Glomerular visceral epithelial cell (primary cell): ENCODE measurements at regions not wholly inside any gene's neighbourhood (a gene's known extent, or its start where the extent isn't known, plus 50 kb on each side); places are given as distances from the start of the nearest gene placed in this dataset.
"Not testable (repeated sequence)": the region's sequence is repeated elsewhere in the genome, so short reads cannot be mapped to it uniquely, and the experiment has no call there.

ENCODE experiments used
- DNase-seq: peaks from one replicate; pipeline ENCODE4 v3.0.0-alpha.2; 2016; ENCODE audit errors: extremely low spot score

- DNase-seq, result no peak
These were observed 1430.1 kb upstream of the SEL1L start for GRCh38 chr14:82963756-82964155.

- no peak for DNase-seq
These were observed 1454.0 kb upstream of the SEL1L start for GRCh38 chr14:82987502-82988124.

GRCh38 chr14:82994547-82994946 lies 1460.9 kb upstream of the SEL1L start:
- DNase-seq, result not testable (repeated sequence)

- DNase-seq, result no peak
These were observed 1466.1 kb upstream of the SEL1L start for GRCh38 chr14:82999802-83000201.

GRCh38 chr14:83004456-83005006 lies 1470.9 kb upstream of the SEL1L start:
- no peak for DNase-seq

GRCh38 chr14:83006121-83006670 lies 1472.5 kb upstream of the SEL1L start:
- DNase-seq, result no peak

- not testable (repeated sequence) for DNase-seq
These were observed 1473.4 kb upstream of the SEL1L start for GRCh38 chr14:83007052-83007451.

GRCh38 chr14:83007641-83008225 lies 1474.1 kb upstream of the SEL1L start:
- no peak for DNase-seq

GRCh38 chr14:83017296-83017695 lies 1483.6 kb upstream of the SEL1L start:
- no peak for DNase-seq

- DNase-seq, result no peak
These were observed 1486.2 kb upstream of the SEL1L start for GRCh38 chr14:83019744-83020414.

GRCh38 chr14:83021323-83021722 lies 1487.7 kb upstream of the SEL1L start:
- DNase-seq, result no peak

GRCh38 chr14:83023369-83023768 lies 1489.7 kb upstream of the SEL1L start:
- DNase-seq, result no peak

GRCh38 chr14:83041224-83041623 lies 1507.6 kb upstream of the SEL1L start:
- DNase-seq, result no peak

GRCh38 chr14:83042858-83043257 lies 1509.2 kb upstream of the SEL1L start:
- DNase-seq, result no peak

- no peak for DNase-seq
These were observed 1510.3 kb upstream of the SEL1L start for GRCh38 chr14:83044001-83044400.

- DNase-seq, result no peak
These were observed 1513.6 kb upstream of the SEL1L start for GRCh38 chr14:83047059-83047830.

- no peak for DNase-seq
These were observed 1519.5 kb upstream of the SEL1L start for GRCh38 chr14:83053022-83053710.

- no peak for DNase-seq
These were observed 1524.4 kb upstream of the SEL1L start for GRCh38 chr14:83058068-83058467.

- peak; percentile 17 for DNase-seq
These were observed 1538.3 kb upstream of the SEL1L start for GRCh38 chr14:83071888-83072501.

- no peak for DNase-seq
These were observed 1551.5 kb upstream of the SEL1L start for GRCh38 chr14:83085136-83085535.

GRCh38 chr14:83085725-83086124 lies 1552.1 kb upstream of the SEL1L start:
- DNase-seq, result no peak
